ENCODE measurements at regions not wholly inside any gene's neighbourhood (a gene's known extent, or its start where the extent isn't known, plus 50 kb on each side); places are given as distances from the start of the nearest gene placed in this dataset.

- no peaks in the 10 kb centered on the region for H3K9me3 ChIP-seq (replicated peaks in 1 of 2; ENCODE audit: control insufficient read depth in 1 of 2, insufficient read depth in 1 of 2, low read length in 2 of 2)
- H3K27ac ChIP-seq (ENCODE audit: low read depth in 1 of 2, low read length in 2 of 2), result no peak overlapping the region
- no peak overlapping the region for H2AFZ ChIP-seq (ENCODE audit: insufficient read depth, low read depth, low read length, poor library complexity, severe bottlenecking)
- no peaks in the 10 kb centered on the region for H3K79me2 ChIP-seq (ENCODE audit: insufficient read depth, low read length)
- no peaks in the 10 kb centered on the region for H3K36me3 ChIP-seq (replicated peaks in 1 of 2; ENCODE audit: control insufficient read depth in 1 of 2, insufficient read depth in 2 of 2, low read length in 2 of 2)
- Mint-ChIP-seq H3K4me3 (no peak overlapping the region), H3K27me3 (ENCODE audit: low read depth in 3 of 3) (peaks cover 0 to 3% (median 2%) of the 10 kb centered on the region in 3 donors), H3K36me3 (no peaks in the 10 kb centered on the region), H3K9me3 (peaks cover 0 to 6% (median 2%) of the 10 kb centered on the region in 7 donors), H3K27ac (no peak overlapping the region), H3K4me1 (no peaks in the 10 kb centered on the region)
- no peaks in the 10 kb centered on the region for H4K20me1 ChIP-seq (ENCODE audit: insufficient read depth, low read length)
- DNase-seq, result no peak
- intact Hi-C loops (cut with micrococcal nuclease), result no loop called here
- H3K9ac ChIP-seq (ENCODE audit: insufficient read depth, low read length, poor library complexity, severe bottlenecking), result no peak overlapping the region
- no peak for TF ChIP-seq CTCF (IDR thresholded peaks at IDR 0.05)
- no peaks in the 10 kb centered on the region for H3K27me3 ChIP-seq (ENCODE audit: control insufficient read depth in 2 of 2, insufficient read depth in 2 of 2, low read length in 2 of 2)
- H3K4me3 ChIP-seq (replicated peaks in 1 of 3; ENCODE audit: low read depth in 2 of 3, low read length in 3 of 3), result no peak overlapping the region
- no peak overlapping the region for H3K4me2 ChIP-seq (replicated peaks; ENCODE audit: extremely low read depth, low read length, poor library complexity, severe bottlenecking)
- no peaks in the 10 kb centered on the region for H3K4me1 ChIP-seq (ENCODE audit: control insufficient read depth in 1 of 2, insufficient read depth in 2 of 2, low read length in 2 of 2)
Observed at GRCh38 chr12:88781909-88782308, 201.6 kb upstream of the KITLG start.

GRCh38 chr12:88778064-88778463 lies 197.8 kb upstream of the KITLG start:
- Mint-ChIP-seq H3K36me3 (no peaks in the 10 kb centered on the region), H3K4me1 (no peaks in the 10 kb centered on the region), H3K9me3 (peaks cover 0 to 2% (median 0%) of the 10 kb centered on the region in 7 donors), H3K27ac (no peak overlapping the region), H3K4me3 (no peak overlapping the region), H3K27me3 (ENCODE audit: low read depth in 3 of 3) (peaks cover 2 to 5% (median 3%) of the 10 kb centered on the region in 3 donors)
- H2AFZ ChIP-seq (ENCODE audit: insufficient read depth, low read depth, low read length, poor library complexity, severe bottlenecking), result no peak overlapping the region
- no peak overlapping the region for H3K27ac ChIP-seq (ENCODE audit: low read depth in 1 of 2, low read length in 2 of 2)
- no peak overlapping the region for H3K4me3 ChIP-seq (replicated peaks in 1 of 3; ENCODE audit: low read depth in 2 of 3, low read length in 3 of 3)
- TF ChIP-seq CTCF (IDR thresholded peaks at IDR 0.05), result no peak
- H3K9me3 ChIP-seq (replicated peaks in 1 of 2; ENCODE audit: control insufficient read depth in 1 of 2, insufficient read depth in 1 of 2, low read length in 2 of 2), result no peaks in the 10 kb centered on the region
- H3K9ac ChIP-seq (ENCODE audit: insufficient read depth, low read length, poor library complexity, severe bottlenecking), result no peak overlapping the region
- no peaks in the 10 kb centered on the region for H3K36me3 ChIP-seq (replicated peaks in 1 of 2; ENCODE audit: control insufficient read depth in 1 of 2, insufficient read depth in 2 of 2, low read length in 2 of 2)
- intact Hi-C loops (cut with micrococcal nuclease), result no loop called here
- no peaks in the 10 kb centered on the region for H3K79me2 ChIP-seq (ENCODE audit: insufficient read depth, low read length)
- no peaks in the 10 kb centered on the region for H3K4me1 ChIP-seq (ENCODE audit: control insufficient read depth in 1 of 2, insufficient read depth in 2 of 2, low read length in 2 of 2)
- DNase-seq, result no peak
- no CpG with 5 or more reads among the region's 1 CpG for WGBS (ENCODE audit: insufficient coverage)
- no peaks in the 10 kb centered on the region for H3K27me3 ChIP-seq (ENCODE audit: control insufficient read depth in 2 of 2, insufficient read depth in 2 of 2, low read length in 2 of 2)
- no peaks in the 10 kb centered on the region for H4K20me1 ChIP-seq (ENCODE audit: insufficient read depth, low read length)
- no peak overlapping the region for H3K4me2 ChIP-seq (replicated peaks; ENCODE audit: extremely low read depth, low read length, poor library complexity, severe bottlenecking)

Measured in CD14-positive monocyte (primary cell).